ENCODE measurements at regions not wholly inside any gene's neighbourhood (a gene's known extent, or its start where the extent isn't known, plus 50 kb on each side); places are given as distances from the start of the nearest gene placed in this dataset.

DNA sequence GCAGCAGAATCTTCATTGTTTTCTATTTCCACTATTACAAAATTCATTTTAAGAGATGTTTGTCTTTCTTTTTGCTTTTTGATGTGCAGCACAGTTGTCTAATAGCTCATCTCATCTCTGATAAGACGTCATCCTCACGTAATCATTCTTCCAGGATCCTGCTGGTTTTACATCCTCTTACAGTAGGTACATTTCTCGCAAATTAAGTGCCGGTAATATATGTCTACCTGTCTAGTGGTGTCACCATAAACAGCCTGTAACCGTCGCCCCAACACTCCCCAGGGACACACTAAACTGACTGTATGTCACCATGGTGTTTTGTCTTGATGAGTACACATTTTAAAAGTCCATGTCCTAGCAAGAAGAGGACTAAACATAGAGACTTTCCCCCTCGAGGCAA, 94.5 kb upstream of the VSTM2B start:
- peaks cover 0 to 3% (median 2%) of the 10 kb centered on the region in 3 donors for H3K27me3 Mint-ChIP-seq (ENCODE audit: low read depth in 3 of 3)
- 75% methylated on average over 2 of the region's 7 CpGs for WGBS (ENCODE audit: insufficient coverage)
- H3K4me1 Mint-ChIP-seq = no peaks in the 10 kb centered on the region
- H3K36me3 ChIP-seq (replicated peaks in 1 of 2; ENCODE audit: control insufficient read depth in 1 of 2, insufficient read depth in 2 of 2, low read length in 2 of 2) = no peaks in the 10 kb centered on the region
- no peak overlapping the region for H3K4me2 ChIP-seq (replicated peaks; ENCODE audit: extremely low read depth, low read length, poor library complexity, severe bottlenecking)
- peaks cover 0 to 2% of the 10 kb centered on the region in 2 donors for H3K9me3 ChIP-seq (replicated peaks in 1 of 2; ENCODE audit: control insufficient read depth in 1 of 2, insufficient read depth in 1 of 2, low read length in 2 of 2)
- H3K9me3 Mint-ChIP-seq = peaks cover 0 to 9% (median 5%) of the 10 kb centered on the region in 7 donors
- no peak overlapping the region for H3K27ac ChIP-seq (ENCODE audit: low read depth in 1 of 2, low read length in 2 of 2)
- no peaks in the 10 kb centered on the region for H3K27me3 ChIP-seq (ENCODE audit: control insufficient read depth in 2 of 2, insufficient read depth in 2 of 2, low read length in 2 of 2)
- H3K36me3 Mint-ChIP-seq = no peaks in the 10 kb centered on the region
- H2AFZ ChIP-seq (ENCODE audit: insufficient read depth, low read depth, low read length, poor library complexity, severe bottlenecking) = no peak overlapping the region
- H3K4me3 Mint-ChIP-seq = no peak overlapping the region
- H3K79me2 ChIP-seq (ENCODE audit: insufficient read depth, low read length) = no peaks in the 10 kb centered on the region
- no peak overlapping the region for H3K9ac ChIP-seq (ENCODE audit: insufficient read depth, low read length, poor library complexity, severe bottlenecking)
- TF ChIP-seq, protein P1, sequence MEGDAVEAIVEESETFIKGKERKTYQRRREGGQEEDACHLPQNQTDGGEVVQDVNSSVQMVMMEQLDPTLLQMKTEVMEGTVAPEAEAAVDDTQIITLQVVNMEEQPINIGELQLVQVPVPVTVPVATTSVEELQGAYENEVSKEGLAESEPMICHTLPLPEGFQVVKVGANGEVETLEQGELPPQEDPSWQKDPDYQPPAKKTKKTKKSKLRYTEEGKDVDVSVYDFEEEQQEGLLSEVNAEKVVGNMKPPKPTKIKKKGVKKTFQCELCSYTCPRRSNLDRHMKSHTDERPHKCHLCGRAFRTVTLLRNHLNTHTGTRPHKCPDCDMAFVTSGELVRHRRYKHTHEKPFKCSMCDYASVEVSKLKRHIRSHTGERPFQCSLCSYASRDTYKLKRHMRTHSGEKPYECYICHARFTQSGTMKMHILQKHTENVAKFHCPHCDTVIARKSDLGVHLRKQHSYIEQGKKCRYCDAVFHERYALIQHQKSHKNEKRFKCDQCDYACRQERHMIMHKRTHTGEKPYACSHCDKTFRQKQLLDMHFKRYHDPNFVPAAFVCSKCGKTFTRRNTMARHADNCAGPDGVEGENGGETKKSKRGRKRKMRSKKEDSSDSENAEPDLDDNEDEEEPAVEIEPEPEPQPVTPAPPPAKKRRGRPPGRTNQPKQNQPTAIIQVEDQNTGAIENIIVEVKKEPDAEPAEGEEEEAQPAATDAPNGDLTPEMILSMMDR (IDR thresholded peaks at IDR 0.05) = no peak
- H4K20me1 ChIP-seq (ENCODE audit: insufficient read depth, low read length) = no peaks in the 10 kb centered on the region
- DNase-seq = no peak
- H3K4me3 ChIP-seq (replicated peaks in 1 of 3; ENCODE audit: low read depth in 2 of 3, low read length in 3 of 3) = no peak overlapping the region
- H3K27ac Mint-ChIP-seq = no peak overlapping the region
- intact Hi-C loops (cut with micrococcal nuclease) = no loop called here
- H3K4me1 ChIP-seq (ENCODE audit: control insufficient read depth in 1 of 2, insufficient read depth in 2 of 2, low read length in 2 of 2) = no peaks in the 10 kb centered on the region

DNA sequence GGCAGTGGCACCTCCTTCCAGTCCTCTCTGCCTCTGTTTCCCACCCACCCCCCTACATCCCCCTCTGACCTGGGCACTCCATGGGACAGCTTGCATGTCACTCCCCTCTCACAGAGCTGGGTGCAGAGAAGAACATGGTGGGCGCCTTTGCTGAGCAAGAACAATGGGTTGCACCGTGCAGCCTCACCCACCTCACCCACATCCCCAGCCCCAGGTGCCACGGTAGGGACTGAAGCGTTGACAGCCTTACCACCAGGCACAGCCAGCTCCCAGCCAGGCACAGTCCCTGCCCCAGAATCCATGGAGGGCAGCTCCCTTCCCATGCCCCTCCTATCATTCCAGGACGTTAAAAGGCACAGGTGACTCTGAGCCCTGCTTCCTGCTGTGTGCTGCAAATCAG, 93.1 kb upstream of the VSTM2B start:
- Histone ChIP-seq H3K4me1 (ENCODE audit: control insufficient read depth in 1 of 2, insufficient read depth in 2 of 2, low read length in 2 of 2) (no peaks in the 10 kb centered on the region), H3K9ac (ENCODE audit: insufficient read depth, low read length, poor library complexity, severe bottlenecking) (no peak overlapping the region), H2AFZ (ENCODE audit: insufficient read depth, low read depth, low read length, poor library complexity, severe bottlenecking) (no peak overlapping the region), H4K20me1 (ENCODE audit: insufficient read depth, low read length) (no peaks in the 10 kb centered on the region), H3K27me3 (ENCODE audit: control insufficient read depth in 2 of 2, insufficient read depth in 2 of 2, low read length in 2 of 2) (no peaks in the 10 kb centered on the region), H3K4me2 (replicated peaks; ENCODE audit: extremely low read depth, low read length, poor library complexity, severe bottlenecking) (no peak overlapping the region), H3K79me2 (ENCODE audit: insufficient read depth, low read length) (no peaks in the 10 kb centered on the region), H3K36me3 (replicated peaks in 1 of 2; ENCODE audit: control insufficient read depth in 1 of 2, insufficient read depth in 2 of 2, low read length in 2 of 2) (no peaks in the 10 kb centered on the region), H3K4me3 (replicated peaks in 1 of 3; ENCODE audit: low read depth in 2 of 3, low read length in 3 of 3) (no peak overlapping the region), H3K9me3 (replicated peaks in 1 of 2; ENCODE audit: control insufficient read depth in 1 of 2, insufficient read depth in 1 of 2, low read length in 2 of 2) (peaks cover 0 to 8% of the 10 kb centered on the region in 2 donors), H3K27ac (ENCODE audit: low read depth in 1 of 2, low read length in 2 of 2) (no peak overlapping the region)
- no peak overlapping the region for H3K4me3 Mint-ChIP-seq
- H3K36me3 Mint-ChIP-seq = no peaks in the 10 kb centered on the region
- no peaks in the 10 kb centered on the region for H3K4me1 Mint-ChIP-seq
- DNase-seq = no peak
- WGBS (ENCODE audit: insufficient coverage) = 71% methylated on average over 3 of the region's 5 CpGs
- H3K9me3 Mint-ChIP-seq = peaks cover 3 to 15% (median 6%) of the 10 kb centered on the region in 7 donors
- intact Hi-C loops (cut with micrococcal nuclease) = no loop called here
- peaks cover 0 to 3% (median 0%) of the 10 kb centered on the region in 3 donors for H3K27me3 Mint-ChIP-seq (ENCODE audit: low read depth in 3 of 3)
- TF ChIP-seq, protein P1 (IDR thresholded peaks at IDR 0.05) = no peak
- H3K27ac Mint-ChIP-seq = peak overlapping the region in 1 of 7 donors; percentile 26

Measured in CD14-positive monocyte (primary cell).